Esophagus muscularis mucosa (tissue), 4 donors: ENCODE measurements at regions not wholly inside any gene's neighbourhood (a gene's known extent, or its start where the extent isn't known, plus 50 kb on each side); places are given as distances from the start of the nearest gene placed in this dataset.

Experiments
- EP300 ChIP-seq: sonication (generic); formaldehyde crosslinking; IDR thresholded peaks from one replicate; pipeline ENCODE4 v1.6.1; 2017; ENCODE audit warnings: antibody characterized with exemption
- POLR2A ChIP-seq: fragments of 450-650 bp; IDR thresholded peaks from one replicate; pipeline ENCODE4 v1.6.1; 2017; ENCODE audit warnings: antibody characterized with exemption, moderate library complexity, mild to moderate bottlenecking, low read depth
- POLR2AphosphoS5 ChIP-seq, 2 donors: sonication (generic); formaldehyde crosslinking; IDR thresholded peaks; one replicate each; pipeline ENCODE4 v1.6.1; 2017; ENCODE audit warnings: antibody characterized with exemption in 2 of 2
- TF ChIP-seq, protein P1 (sequence below), 3 experiments: fragments of 200-600 bp in 2 of 3; fragments of 450-650 bp in 1 of 3; sonication (generic) in 2 of 3; IDR thresholded peaks; one replicate each; pipeline ENCODE4 v1.5.1; 2017 to 2019; ENCODE audit warnings: antibody characterized with exemption in 3 of 3, mild to moderate bottlenecking in 2 of 3, moderate library complexity in 1 of 3

DNA sequence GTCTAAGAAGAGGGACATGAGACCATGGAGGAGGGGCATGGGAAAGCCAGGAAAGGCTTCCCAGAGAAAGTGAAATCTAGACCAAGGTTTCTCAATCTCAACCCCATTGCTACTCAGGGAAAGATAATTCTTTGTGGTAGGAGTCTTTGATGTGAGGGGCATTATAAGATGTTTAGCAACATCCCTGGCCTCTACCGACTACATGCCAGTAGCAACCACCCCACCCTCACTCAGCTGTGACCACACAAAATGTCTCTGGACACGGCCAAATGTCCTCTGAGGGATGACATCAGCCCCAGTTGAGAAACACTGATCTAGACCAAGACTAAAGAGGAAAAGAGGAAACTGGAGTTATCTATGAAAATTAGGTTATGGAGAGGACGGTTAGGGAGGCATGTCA is 298.5 kb upstream of the KIF2A start:
- TF ChIP-seq, protein P1, sequence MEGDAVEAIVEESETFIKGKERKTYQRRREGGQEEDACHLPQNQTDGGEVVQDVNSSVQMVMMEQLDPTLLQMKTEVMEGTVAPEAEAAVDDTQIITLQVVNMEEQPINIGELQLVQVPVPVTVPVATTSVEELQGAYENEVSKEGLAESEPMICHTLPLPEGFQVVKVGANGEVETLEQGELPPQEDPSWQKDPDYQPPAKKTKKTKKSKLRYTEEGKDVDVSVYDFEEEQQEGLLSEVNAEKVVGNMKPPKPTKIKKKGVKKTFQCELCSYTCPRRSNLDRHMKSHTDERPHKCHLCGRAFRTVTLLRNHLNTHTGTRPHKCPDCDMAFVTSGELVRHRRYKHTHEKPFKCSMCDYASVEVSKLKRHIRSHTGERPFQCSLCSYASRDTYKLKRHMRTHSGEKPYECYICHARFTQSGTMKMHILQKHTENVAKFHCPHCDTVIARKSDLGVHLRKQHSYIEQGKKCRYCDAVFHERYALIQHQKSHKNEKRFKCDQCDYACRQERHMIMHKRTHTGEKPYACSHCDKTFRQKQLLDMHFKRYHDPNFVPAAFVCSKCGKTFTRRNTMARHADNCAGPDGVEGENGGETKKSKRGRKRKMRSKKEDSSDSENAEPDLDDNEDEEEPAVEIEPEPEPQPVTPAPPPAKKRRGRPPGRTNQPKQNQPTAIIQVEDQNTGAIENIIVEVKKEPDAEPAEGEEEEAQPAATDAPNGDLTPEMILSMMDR (IDR thresholded peaks at IDR 0.05), result no peak
- TF ChIP-seq POLR2A (no peak), EP300 (no peak), POLR2AphosphoS5 (IDR thresholded peaks at IDR 0.05) (no peak)
